Central memory CD8-positive, alpha-beta T cell (primary cell): ENCODE measurements at regions not wholly inside any gene's neighbourhood (a gene's known extent, or its start where the extent isn't known, plus 50 kb on each side); places are given as distances from the start of the nearest gene placed in this dataset.
A peak's percentile ranks its signal among the peaks of the same experiment; 100 is the strongest.
"Not testable (repeated sequence)": the region's sequence is repeated elsewhere in the genome, so short reads cannot be mapped to it uniquely, and the experiment has no call there.

Experiments used
- ATAC-seq: fragments of 150-1000 bp; cut with Tn5 transposase; replicated peaks from 2 replicates; pipeline ENCODE4 v1.10.0; 2022; ENCODE audit warnings: mild to moderate bottlenecking, moderate FRiP score, moderate number of reproducible peaks; ENCODE audit not compliant: poor library complexity, severe bottlenecking; ENCODE audit errors: extremely low read depth
- DNase-seq, 2 donors: peaks; one replicate each; pipeline ENCODE4 v3.0.0; 2021; ENCODE audit warnings: low spot score in 2 of 2
- H3K27ac Mint-ChIP-seq: one replicate; pipeline ENCODE4 v1.8.0; 2022; ENCODE audit warnings: low read depth, mild to moderate bottlenecking, moderate library complexity, mixed read lengths
- H3K27me3 Mint-ChIP-seq: one replicate; pipeline ENCODE4 v1.8.0; 2022; ENCODE audit warnings: mixed read lengths
- H3K36me3 Mint-ChIP-seq: one replicate; pipeline ENCODE4 v1.8.0; 2022; ENCODE audit warnings: mild to moderate bottlenecking, moderate library complexity, mixed read lengths; ENCODE audit not compliant: insufficient read depth
- H3K4me1 Mint-ChIP-seq: one replicate; pipeline ENCODE4 v1.8.0; 2022; ENCODE audit warnings: mixed read lengths
- H3K4me3 Mint-ChIP-seq: one replicate; pipeline ENCODE4 v1.8.0; 2022; ENCODE audit warnings: mild to moderate bottlenecking, moderate library complexity, mixed read lengths
- H3K9me3 Mint-ChIP-seq: one replicate; pipeline ENCODE4 v1.8.0; 2022; ENCODE audit warnings: mixed read lengths

- DNase-seq (no peak), ATAC-seq (no peak)
- peaks cover 5% of the 10 kb centered on the region for H3K9me3 Mint-ChIP-seq
- peaks cover 2% of the 10 kb centered on the region for H3K36me3 Mint-ChIP-seq
- H3K4me1 Mint-ChIP-seq, result peaks cover 7% of the 10 kb centered on the region
- H3K27ac Mint-ChIP-seq, result no peak overlapping the region
- peaks cover 24% of the 10 kb centered on the region for H3K27me3 Mint-ChIP-seq
- H3K4me3 Mint-ChIP-seq, result no peak overlapping the region
These were observed 60.1 kb upstream of the ARL4C start for GRCh38 chr2:234556848-234557573.

GRCh38 chr2:234555616-234556249, 58.9 kb upstream of the ARL4C start:
- peaks cover 2% of the 10 kb centered on the region for H3K36me3 Mint-ChIP-seq
- H3K4me3 Mint-ChIP-seq, result no peak overlapping the region
- peaks cover 15% of the 10 kb centered on the region for H3K27me3 Mint-ChIP-seq
- no peak overlapping the region for H3K27ac Mint-ChIP-seq
- ATAC-seq (no peak), DNase-seq (no peak)
- peaks cover 7% of the 10 kb centered on the region for H3K4me1 Mint-ChIP-seq
- peaks cover 5% of the 10 kb centered on the region for H3K9me3 Mint-ChIP-seq

- Mint-ChIP-seq H3K4me3 (no peak overlapping the region), H3K27me3 (peaks cover 14% of the 10 kb centered on the region), H3K36me3 (peaks cover 2% of the 10 kb centered on the region), H3K27ac (no peak overlapping the region), H3K9me3 (peaks cover 5% of the 10 kb centered on the region), H3K4me1 (peaks cover 12% of the 10 kb centered on the region)
- no peak for DNase-seq
- no peak for ATAC-seq
These were observed 58.3 kb upstream of the ARL4C start for GRCh38 chr2:234555161-234555560.

GRCh38 chr2:234553223-234553622, 56.3 kb upstream of the ARL4C start:
- H3K4me1 Mint-ChIP-seq, result peaks cover 12% of the 10 kb centered on the region
- ATAC-seq, H3K9me3 Mint-ChIP-seq, H3K27ac Mint-ChIP-seq, H3K4me3 Mint-ChIP-seq, H3K36me3 Mint-ChIP-seq, DNase-seq: not testable (repeated sequence)
- peaks cover 24% of the 10 kb centered on the region for H3K27me3 Mint-ChIP-seq

- Mint-ChIP-seq H3K27me3 (peaks cover 43% of the 10 kb centered on the region), H3K27ac (no peak overlapping the region), H3K9me3 (peaks cover 5% of the 10 kb centered on the region), H3K36me3 (peaks cover 2% of the 10 kb centered on the region), H3K4me1 (peaks cover 5% of the 10 kb centered on the region), H3K4me3 (no peak overlapping the region)
- DNase-seq (peak in 1 of 2 donors; percentile 23), ATAC-seq (peak; percentile 68)
These were observed 53.7 kb upstream of the ARL4C start for GRCh38 chr2:234550511-234551107.

- no peak overlapping the region for H3K27ac Mint-ChIP-seq
- ATAC-seq (no peak), DNase-seq (no peak)
- H3K4me1 Mint-ChIP-seq, result peaks cover 5% of the 10 kb centered on the region
- H3K36me3 Mint-ChIP-seq, result peaks cover 2% of the 10 kb centered on the region
- peaks cover 3% of the 10 kb centered on the region for H3K9me3 Mint-ChIP-seq
- H3K4me3 Mint-ChIP-seq, result no peak overlapping the region
- peaks cover 43% of the 10 kb centered on the region for H3K27me3 Mint-ChIP-seq
These were observed 53.2 kb upstream of the ARL4C start for GRCh38 chr2:234550056-234550455.

- Mint-ChIP-seq H3K4me3 (no peak overlapping the region), H3K36me3 (peaks cover 2% of the 10 kb centered on the region), H3K9me3 (no peaks in the 10 kb centered on the region), H3K27ac (no peak overlapping the region), H3K27me3 (peaks cover 43% of the 10 kb centered on the region), H3K4me1 (peaks cover 9% of the 10 kb centered on the region)
- ATAC-seq (no peak), DNase-seq (no peak)
These were observed 52.0 kb upstream of the ARL4C start for GRCh38 chr2:234548695-234549420.

- no peaks in the 10 kb centered on the region for H3K9me3 Mint-ChIP-seq
- peaks cover 43% of the 10 kb centered on the region for H3K27me3 Mint-ChIP-seq
- H3K4me3 Mint-ChIP-seq, result no peak overlapping the region
- peaks cover 2% of the 10 kb centered on the region for H3K36me3 Mint-ChIP-seq
- DNase-seq, result no peak
- H3K4me1 Mint-ChIP-seq, result peaks cover 11% of the 10 kb centered on the region
- H3K27ac Mint-ChIP-seq, result no peak overlapping the region
- no peak for ATAC-seq
These were observed 49.9 kb upstream of the ARL4C start for GRCh38 chr2:234546770-234547169.
